Kidney (tissue), 13 donors: ENCODE measurements at regions not wholly inside any gene's neighbourhood (a gene's known extent, or its start where the extent isn't known, plus 50 kb on each side); places are given as distances from the start of the nearest gene placed in this dataset.

Experiments used
- DNase-seq, 5 donors: peaks; one replicate each; pipeline ENCODE4 v3.0.0-alpha.2; 2013 to 2020
- FAIRE-seq: peaks from 2 replicates; lab custom pipeline; 2012; peaks lifted over from hg19 to GRCh38; lab: Jason Lieb, UNC
- H3K27ac ChIP-seq, 2 donors: one replicate each; pipeline ENCODE4 v1.7.0; 2013; ENCODE audit warnings: low read depth in 2 of 2, low read length in 2 of 2, inconsistent platforms in 1 of 2
- H3K27me3 ChIP-seq: one replicate; pipeline ENCODE4 v1.7.1; 2013; ENCODE audit warnings: low read length, inconsistent platforms; ENCODE audit not compliant: control insufficient read depth, insufficient read depth
- H3K36me3 ChIP-seq, 3 donors: one replicate each; pipeline versions ENCODE4 v1.7.0 to v1.7.1; 2013; ENCODE audit warnings: low read length in 3 of 3, control low read depth in 1 of 3, inconsistent platforms in 1 of 3; ENCODE audit not compliant: insufficient read depth in 3 of 3, control insufficient read depth in 2 of 3
- H3K4me1 ChIP-seq, 3 donors: one replicate each; pipeline versions ENCODE4 v1.7.0 to v1.7.1; 2013; ENCODE audit warnings: low read length in 3 of 3, inconsistent platforms in 1 of 3, low read depth in 1 of 3; ENCODE audit not compliant: control insufficient read depth in 2 of 3, insufficient read depth in 2 of 3
- H3K4me3 ChIP-seq, 3 donors: one replicate each; pipeline versions ENCODE4 v1.7.0 to v1.8.1; 2013; ENCODE audit warnings: low read length in 3 of 3, control low read depth in 1 of 3, inconsistent platforms in 1 of 3
- H3K9ac ChIP-seq, 3 donors: one replicate each; pipeline versions ENCODE4 v1.7.0 to v1.7.1; 2013; ENCODE audit warnings: low read length in 3 of 3, control low read depth in 1 of 3, inconsistent platforms in 1 of 3
- H3K9me3 ChIP-seq, 3 donors: one replicate each; pipeline versions ENCODE4 v1.7.0 to v1.7.1; 2013; ENCODE audit warnings: low read length in 3 of 3, control low read depth in 1 of 3, inconsistent platforms in 1 of 3; ENCODE audit not compliant: control insufficient read depth in 2 of 3, insufficient read depth in 1 of 3
- intact Hi-C: fragments of 100-400 bp; cut with DNase I; formaldehyde crosslinking; loops from one replicate; pipeline ENCODE4 v1.11.1; 2022
- TF ChIP-seq, protein P1 (sequence below): IDR thresholded peaks from 3 replicates; pipeline ENCODE4 v1.5.1; 2012; ENCODE audit warnings: mild to moderate bottlenecking, moderate library complexity, borderline replicate concordance; ENCODE audit not compliant: insufficient read depth; ENCODE audit errors: extremely low read depth
- donor health status: control.
- donor health status: control.
- donor health status: control.
- donor health status: control.
- donor health status: control.
- donor health status: DM: yes; HTN: yes; CAD: no.
- donor health status: Normal renal cell carcinoma (clear cell type).

DNA sequence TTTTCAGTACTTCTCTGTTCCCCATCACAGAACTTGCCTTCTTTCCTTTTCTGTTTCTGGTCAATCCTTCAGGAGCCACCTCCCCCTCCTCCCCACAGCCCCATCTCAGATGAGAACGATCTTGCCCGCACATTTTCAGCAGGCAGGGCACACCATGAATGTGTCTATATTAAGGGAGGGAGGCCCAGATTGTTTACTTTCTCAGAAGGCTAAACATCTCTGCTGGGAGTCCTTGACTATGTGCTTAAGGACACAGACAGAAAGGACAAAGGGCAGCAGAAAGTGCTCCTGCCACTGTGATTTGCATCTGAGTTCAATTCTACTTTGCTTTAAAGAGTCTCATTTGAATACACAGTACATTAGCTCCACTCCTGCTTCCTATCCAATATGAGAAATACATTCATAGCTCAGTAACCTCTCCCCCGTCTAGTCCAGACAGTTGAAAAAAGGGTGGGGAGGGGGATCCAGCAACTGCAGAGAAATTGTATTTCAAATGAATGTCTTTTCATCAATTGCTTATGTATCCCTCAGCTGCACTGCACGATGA is 175.0 kb upstream of the PARD3B start:
- intact Hi-C loops = no loop called here
- FAIRE-seq (no peak), DNase-seq (peak in 1 of 5 donors; percentile 13)
- no peak overlapping the region for H3K27ac ChIP-seq
- no peak overlapping the region for H3K4me3 ChIP-seq
- H3K4me1 ChIP-seq = no peaks in the 10 kb centered on the region
- H3K9me3 ChIP-seq = peaks cover 0 to 1% (median 0%) of the 10 kb centered on the region in 3 donors
- no peaks in the 10 kb centered on the region for H3K27me3 ChIP-seq
- H3K9ac ChIP-seq = no peak overlapping the region
- TF ChIP-seq, protein P1, sequence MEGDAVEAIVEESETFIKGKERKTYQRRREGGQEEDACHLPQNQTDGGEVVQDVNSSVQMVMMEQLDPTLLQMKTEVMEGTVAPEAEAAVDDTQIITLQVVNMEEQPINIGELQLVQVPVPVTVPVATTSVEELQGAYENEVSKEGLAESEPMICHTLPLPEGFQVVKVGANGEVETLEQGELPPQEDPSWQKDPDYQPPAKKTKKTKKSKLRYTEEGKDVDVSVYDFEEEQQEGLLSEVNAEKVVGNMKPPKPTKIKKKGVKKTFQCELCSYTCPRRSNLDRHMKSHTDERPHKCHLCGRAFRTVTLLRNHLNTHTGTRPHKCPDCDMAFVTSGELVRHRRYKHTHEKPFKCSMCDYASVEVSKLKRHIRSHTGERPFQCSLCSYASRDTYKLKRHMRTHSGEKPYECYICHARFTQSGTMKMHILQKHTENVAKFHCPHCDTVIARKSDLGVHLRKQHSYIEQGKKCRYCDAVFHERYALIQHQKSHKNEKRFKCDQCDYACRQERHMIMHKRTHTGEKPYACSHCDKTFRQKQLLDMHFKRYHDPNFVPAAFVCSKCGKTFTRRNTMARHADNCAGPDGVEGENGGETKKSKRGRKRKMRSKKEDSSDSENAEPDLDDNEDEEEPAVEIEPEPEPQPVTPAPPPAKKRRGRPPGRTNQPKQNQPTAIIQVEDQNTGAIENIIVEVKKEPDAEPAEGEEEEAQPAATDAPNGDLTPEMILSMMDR = no peak
- no peaks in the 10 kb centered on the region for H3K36me3 ChIP-seq

DNA sequence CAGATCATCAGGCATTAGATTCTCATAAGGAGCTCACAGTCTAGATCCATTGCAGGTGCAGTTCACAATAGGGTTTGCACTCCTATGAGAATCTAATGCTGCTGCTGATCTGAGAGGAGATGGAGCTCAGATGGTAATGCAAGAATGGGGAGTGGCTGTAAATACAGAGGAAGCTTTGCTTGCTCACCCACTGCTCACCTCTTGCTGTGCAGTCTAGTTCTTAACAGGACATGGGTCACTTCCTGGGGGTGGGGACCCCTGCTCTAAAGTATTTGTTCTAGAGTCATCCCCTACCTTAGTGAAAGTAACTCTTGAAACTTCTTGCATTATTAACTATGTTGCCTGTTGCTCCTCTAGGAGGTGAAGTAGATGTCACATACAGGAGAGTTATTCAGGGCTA is 171.3 kb upstream of the PARD3B start:
- H3K27ac ChIP-seq = no peak overlapping the region
- H3K4me1 ChIP-seq = no peaks in the 10 kb centered on the region
- no peaks in the 10 kb centered on the region for H3K27me3 ChIP-seq
- intact Hi-C loops = no loop called here
- no peak for DNase-seq
- no peak overlapping the region for H3K4me3 ChIP-seq
- H3K9ac ChIP-seq = no peak overlapping the region
- TF ChIP-seq, protein P1 = no peak
- no peaks in the 10 kb centered on the region for H3K36me3 ChIP-seq
- FAIRE-seq = no peak
- H3K9me3 ChIP-seq = peaks cover 0 to 1% (median 0%) of the 10 kb centered on the region in 3 donors

DNA sequence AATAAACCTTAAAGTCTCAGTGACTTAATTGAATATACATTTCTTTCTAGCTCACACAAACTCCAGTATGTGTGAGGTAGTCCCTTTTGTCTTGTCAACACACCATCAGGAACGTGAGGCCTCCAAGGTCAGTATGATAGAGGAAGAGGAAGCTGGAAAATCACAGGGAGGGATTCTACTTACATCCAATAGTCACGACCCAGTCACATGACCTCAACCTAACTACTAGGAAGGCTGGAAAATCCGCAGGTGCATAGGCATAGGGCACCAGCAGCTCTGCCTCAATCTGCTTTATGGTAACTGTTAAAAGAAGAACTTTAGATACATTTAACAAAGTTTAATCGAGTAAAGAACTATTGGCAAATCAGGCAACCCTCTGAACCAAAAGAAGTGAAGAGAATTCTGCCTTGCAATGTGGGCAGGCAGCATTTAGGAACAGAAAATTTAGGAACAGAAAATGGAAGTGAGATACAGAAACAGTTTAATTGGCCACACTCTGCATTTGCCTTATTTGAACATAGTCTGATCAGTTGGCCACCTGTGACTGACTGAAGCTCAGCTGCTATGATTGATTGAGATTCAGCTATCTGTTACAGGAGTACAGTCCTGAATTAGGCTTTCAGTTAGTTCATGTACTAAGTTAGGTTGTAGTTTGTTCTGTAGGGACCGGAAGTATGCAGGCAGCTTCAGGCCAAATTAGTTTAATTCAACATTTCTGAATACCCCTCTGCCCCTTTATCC is 165.0 kb upstream of the PARD3B start:
- no peaks in the 10 kb centered on the region for H3K9me3 ChIP-seq
- no peak overlapping the region for H3K4me3 ChIP-seq
- H3K27ac ChIP-seq = no peak overlapping the region
- no peaks in the 10 kb centered on the region for H3K36me3 ChIP-seq
- TF ChIP-seq, protein P1 = no peak
- H3K4me1 ChIP-seq = no peaks in the 10 kb centered on the region
- no peak for FAIRE-seq
- H3K9ac ChIP-seq = no peak overlapping the region
- intact Hi-C loops = no loop called here
- no peak for DNase-seq
- no peaks in the 10 kb centered on the region for H3K27me3 ChIP-seq
